Thymus (tissue), 11 donors: ENCODE measurements at regions not wholly inside any gene's neighbourhood (a gene's known extent, or its start where the extent isn't known, plus 50 kb on each side); places are given as distances from the start of the nearest gene placed in this dataset.

Experiments
- DNase-seq, 9 donors: peaks; one replicate each; pipeline ENCODE4 v3.0.0-alpha.2; 2013; ENCODE audit warnings: low spot score in 9 of 9, low read depth in 6 of 9, missing footprints in 1 of 9
- H3K27ac ChIP-seq, 2 donors: one replicate each; pipeline ENCODE4 v1.5.1; 2013; ENCODE audit warnings: control low read depth in 1 of 2, low read depth in 1 of 2, low read length in 1 of 2, mild to moderate bottlenecking in 1 of 2, moderate library complexity in 1 of 2
- H3K27me3 ChIP-seq, 2 donors: one replicate each; pipeline ENCODE4 v1.5.1; 2013; ENCODE audit warnings: low read length in 1 of 2; ENCODE audit not compliant: control insufficient read depth in 2 of 2, insufficient read depth in 1 of 2
- H3K36me3 ChIP-seq, 2 donors: one replicate each; pipeline ENCODE4 v1.5.1; 2013; ENCODE audit warnings: low read length in 1 of 2, mild to moderate bottlenecking in 1 of 2, moderate library complexity in 1 of 2; ENCODE audit not compliant: control insufficient read depth in 2 of 2, insufficient read depth in 2 of 2
- H3K4me1 ChIP-seq, 2 donors: one replicate each; pipeline ENCODE4 v1.5.1; 2013; ENCODE audit warnings: low read length in 2 of 2; ENCODE audit not compliant: control insufficient read depth in 2 of 2, insufficient read depth in 2 of 2
- H3K4me3 ChIP-seq, 2 donors: one replicate each; pipeline ENCODE4 v1.5.1; 2013; ENCODE audit warnings: low read length in 2 of 2, control low read depth in 1 of 2, mild to moderate bottlenecking in 1 of 2
- H3K9me3 ChIP-seq, 2 donors: one replicate each; pipeline ENCODE4 v1.5.1; 2013; ENCODE audit warnings: low read length in 1 of 2, mild to moderate bottlenecking in 1 of 2; ENCODE audit not compliant: control insufficient read depth in 2 of 2, insufficient read depth in 1 of 2
- whole genome bisulfite sequencing: extraction: QIAGEN DNeasy Blood & Tissue Kit; methylation state at CpG from one replicate; pipeline ENCODE4 v1.1.7; 2013; 5-methylcytosine and 5-hydroxymethylcytosine counted together
- donor health status: healthy.

DNA sequence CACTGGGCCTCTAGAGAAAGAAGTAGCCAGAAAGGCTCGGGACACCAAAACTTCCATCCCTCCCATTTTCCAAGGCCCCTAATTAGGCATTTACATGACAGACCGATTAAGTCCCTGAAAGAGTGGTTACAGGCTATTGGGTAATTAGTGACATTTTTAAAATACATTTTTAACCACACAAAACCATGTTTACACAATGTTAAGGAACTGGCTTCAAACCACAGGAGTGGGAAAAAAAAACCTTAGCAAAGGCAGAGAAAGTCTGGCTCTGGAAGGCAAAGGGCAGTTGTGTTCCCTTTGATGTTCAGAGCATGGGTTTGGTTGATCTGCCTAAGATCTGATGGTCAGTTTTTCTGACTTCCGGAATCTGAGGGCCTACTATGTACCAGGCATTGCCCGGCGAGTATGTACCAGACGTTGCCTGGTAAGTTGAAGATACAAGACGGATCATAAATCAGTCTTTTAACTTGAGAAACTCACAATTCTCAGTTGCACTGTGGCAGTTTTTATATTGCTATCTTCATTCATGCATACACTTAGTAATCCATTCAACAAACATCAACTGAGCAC is 576.5 kb downstream of the MED13L start:
- H3K4me1 ChIP-seq, result no peaks in the 10 kb centered on the region

DNA sequence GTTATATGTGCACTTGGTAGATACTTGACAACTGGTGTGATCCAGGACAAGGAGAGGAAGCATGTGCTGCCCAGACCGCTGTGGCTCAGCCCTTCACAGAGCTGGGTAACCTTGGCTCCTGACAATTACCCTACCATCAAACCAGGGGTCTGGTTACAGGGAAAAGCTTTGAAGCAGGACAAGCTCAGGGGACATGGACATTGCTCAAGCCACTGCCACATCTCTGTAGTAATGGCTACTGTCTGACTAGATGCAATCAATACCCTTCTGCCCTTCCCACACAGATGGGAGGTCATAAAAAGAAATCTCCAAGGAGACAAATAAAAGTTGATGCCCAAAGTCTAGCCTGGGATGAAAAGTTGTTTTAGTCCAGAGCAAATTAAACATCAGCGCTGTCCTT is 577.4 kb downstream of the MED13L start:
- no peaks in the 10 kb centered on the region for H3K27me3 ChIP-seq
- WGBS, result 93% methylated on average over 2 of the region's 2 CpGs
- DNase-seq, result no peak

More for the DNA sequence above, 576.5 kb downstream of the MED13L start:
- Histone ChIP-seq H3K27ac (no peak overlapping the region), H3K27me3 (no peaks in the 10 kb centered on the region), H3K4me3 (no peak overlapping the region), H3K9me3 (no peaks in the 10 kb centered on the region), H3K36me3 (no peaks in the 10 kb centered on the region)
- WGBS, result 59% methylated on average over 7 of the region's 7 CpGs
- DNase-seq, result no peak

GRCh38 chr12:115698257-115698656 is 579.2 kb downstream of the MED13L start:
- Histone ChIP-seq H3K36me3 (no peaks in the 10 kb centered on the region), H3K4me1 (no peaks in the 10 kb centered on the region), H3K27ac (no peak overlapping the region), H3K9me3 (no peaks in the 10 kb centered on the region), H3K4me3 (no peak overlapping the region), H3K27me3 (no peaks in the 10 kb centered on the region)
- DNase-seq, result no peak
- 96% methylated on average over 3 of the region's 3 CpGs for WGBS

More for the DNA sequence above, 577.4 kb downstream of the MED13L start:
- no peak overlapping the region for H3K4me3 ChIP-seq
- no peaks in the 10 kb centered on the region for H3K9me3 ChIP-seq
- H3K36me3 ChIP-seq, result no peaks in the 10 kb centered on the region
- H3K27ac ChIP-seq, result no peak overlapping the region
- no peaks in the 10 kb centered on the region for H3K4me1 ChIP-seq

GRCh38 chr12:115697340-115697739 is 580.2 kb downstream of the MED13L start:
- no peaks in the 10 kb centered on the region for H3K36me3 ChIP-seq
- no peaks in the 10 kb centered on the region for H3K9me3 ChIP-seq
- H3K27ac ChIP-seq, result no peak overlapping the region
- H3K4me3 ChIP-seq, result no peak overlapping the region
- no peaks in the 10 kb centered on the region for H3K4me1 ChIP-seq
- 54% methylated on average over 5 of the region's 5 CpGs for WGBS
- H3K27me3 ChIP-seq, result no peaks in the 10 kb centered on the region
- no peak for DNase-seq

DNA sequence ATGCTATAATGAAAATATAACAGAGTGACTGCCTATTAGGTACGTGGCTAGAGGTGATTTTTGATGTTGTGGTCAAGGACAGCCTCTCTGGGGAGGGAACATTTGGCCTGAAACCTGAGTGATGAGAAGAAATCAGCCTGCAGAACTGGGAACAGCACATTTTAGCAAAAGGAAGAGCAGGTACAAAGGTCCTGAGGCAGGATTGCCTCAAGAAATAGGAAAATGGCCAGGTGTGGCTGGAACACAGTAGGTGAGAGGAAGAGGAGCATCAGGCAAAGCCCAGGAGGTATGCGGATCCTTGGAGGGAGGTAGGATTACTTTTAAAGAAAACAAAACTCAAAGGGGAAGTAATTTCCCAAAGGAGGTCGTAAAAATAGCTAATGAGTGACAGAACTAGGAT is 582.9 kb downstream of the MED13L start:
- 60% methylated on average over 3 of the region's 3 CpGs for WGBS
- no peak for DNase-seq
- no peak overlapping the region for H3K4me3 ChIP-seq
- no peaks in the 10 kb centered on the region for H3K27me3 ChIP-seq
- no peak overlapping the region for H3K27ac ChIP-seq
- no peaks in the 10 kb centered on the region for H3K4me1 ChIP-seq
- no peaks in the 10 kb centered on the region for H3K9me3 ChIP-seq
- no peaks in the 10 kb centered on the region for H3K36me3 ChIP-seq

DNA sequence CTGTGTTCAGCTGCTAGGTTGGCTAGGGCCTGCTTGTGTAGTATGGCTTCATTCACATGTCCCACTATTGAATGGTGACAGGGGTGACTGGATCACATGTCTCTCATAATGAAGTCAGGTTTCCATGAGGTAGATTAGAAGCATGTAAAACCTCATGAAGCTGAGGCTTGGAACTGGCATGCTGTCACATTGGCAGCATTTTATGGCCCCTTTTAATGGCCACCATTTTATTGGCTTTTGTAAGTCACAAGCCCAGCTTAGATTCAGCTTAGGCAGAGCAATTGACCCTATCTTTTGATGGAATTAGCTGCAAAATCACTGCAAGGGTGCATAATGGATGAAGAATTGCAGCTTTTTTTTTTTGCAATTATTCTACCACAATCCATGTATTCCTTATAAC is 583.5 kb downstream of the MED13L start:
- no peak for DNase-seq
- H3K27me3 ChIP-seq, result no peaks in the 10 kb centered on the region
- no peaks in the 10 kb centered on the region for H3K36me3 ChIP-seq
- no peaks in the 10 kb centered on the region for H3K9me3 ChIP-seq
- no peak overlapping the region for H3K27ac ChIP-seq
- no peak overlapping the region for H3K4me3 ChIP-seq
- no peaks in the 10 kb centered on the region for H3K4me1 ChIP-seq

DNA sequence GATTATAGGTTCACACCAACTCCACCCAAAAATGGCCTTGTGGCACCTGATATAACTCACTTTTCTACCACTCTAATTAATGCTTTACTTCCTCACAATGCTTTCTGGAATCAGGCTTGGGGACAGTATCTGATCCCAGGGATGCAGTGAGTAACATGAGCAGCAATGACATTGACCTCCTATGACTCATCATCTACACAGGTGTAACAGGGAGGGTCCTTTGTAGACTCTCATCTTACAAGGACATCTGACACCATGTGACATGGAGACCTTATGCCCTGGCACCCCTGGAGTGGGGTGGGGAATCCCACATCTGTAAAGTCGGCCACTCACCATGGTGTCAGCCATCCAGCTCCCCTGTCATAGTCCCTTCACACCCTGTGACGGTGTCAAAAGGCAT is 586.4 kb downstream of the MED13L start:
- no peaks in the 10 kb centered on the region for H3K27me3 ChIP-seq
- WGBS, result 81% methylated on average over 2 of the region's 2 CpGs
- no peaks in the 10 kb centered on the region for H3K36me3 ChIP-seq
- DNase-seq, result no peak
- H3K27ac ChIP-seq, result no peak overlapping the region
- no peaks in the 10 kb centered on the region for H3K4me1 ChIP-seq
- no peak overlapping the region for H3K4me3 ChIP-seq
- H3K9me3 ChIP-seq, result no peaks in the 10 kb centered on the region

GRCh38 chr12:115687094-115687493 is 590.4 kb downstream of the MED13L start:
- 41% methylated on average over 8 of the region's 8 CpGs for WGBS
- Histone ChIP-seq H3K27ac (no peak overlapping the region), H3K27me3 (no peaks in the 10 kb centered on the region), H3K4me1 (no peaks in the 10 kb centered on the region), H3K36me3 (no peaks in the 10 kb centered on the region), H3K4me3 (no peak overlapping the region), H3K9me3 (no peaks in the 10 kb centered on the region)
- no peak for DNase-seq

- H3K4me1 ChIP-seq, result no peaks in the 10 kb centered on the region
- H3K9me3 ChIP-seq, result no peaks in the 10 kb centered on the region
- 45% methylated on average over 5 of the region's 5 CpGs for WGBS
- H3K36me3 ChIP-seq, result no peaks in the 10 kb centered on the region
- H3K4me3 ChIP-seq, result no peak overlapping the region
- H3K27me3 ChIP-seq, result no peaks in the 10 kb centered on the region
- no peak overlapping the region for H3K27ac ChIP-seq
- no peak for DNase-seq
These were observed 594.2 kb downstream of the MED13L start for GRCh38 chr12:115683240-115683780.
